ENCODE measurements at regions not wholly inside any gene's neighbourhood (a gene's known extent, or its start where the extent isn't known, plus 50 kb on each side); places are given as distances from the start of the nearest gene placed in this dataset.

- TF ChIP-seq BCL11B (tag by site-specific recombination; IDR thresholded peaks at IDR 0.05; ENCODE audit: low read depth) (no peak), ZXDB (tag by site-specific recombination; IDR thresholded peaks at IDR 0.05) (no peak), ZNF280D (tag by site-specific recombination; IDR thresholded peaks at IDR 0.05) (no peak), ZNF791 (tag by site-specific recombination; IDR thresholded peaks at IDR 0.05) (no peak), SCRT2 (tag by site-specific recombination; IDR thresholded peaks at IDR 0.05) (no peak), ZBTB7A (tag by site-specific recombination; IDR thresholded peaks at IDR 0.05; ENCODE audit: low read depth) (no peak), ZNF138 (tag by site-specific recombination; IDR thresholded peaks at IDR 0.05; ENCODE audit: borderline replicate concordance) (no peak), ZNF645 (tag by site-specific recombination; IDR thresholded peaks at IDR 0.05) (no peak), ZNF121 (tag by site-specific recombination; IDR thresholded peaks at IDR 0.05) (no peak), ZNF529 (tag by site-specific recombination; IDR thresholded peaks at IDR 0.05; ENCODE audit: insufficient replicate concordance) (no peak), ZNF701 (tag by site-specific recombination; IDR thresholded peaks at IDR 0.05) (no peak), ZNF785 (tag by site-specific recombination; IDR thresholded peaks at IDR 0.05) (no peak), ZNF792 (tag by site-specific recombination; IDR thresholded peaks at IDR 0.05) (no peak), ZNF623 (tag by site-specific recombination; IDR thresholded peaks at IDR 0.05) (no peak), ZBTB6 (tag by site-specific recombination; IDR thresholded peaks at IDR 0.05) (no peak), ZSCAN18 (tag by site-specific recombination; IDR thresholded peaks at IDR 0.05) (no peak), ZNF18 (tag by site-specific recombination; IDR thresholded peaks at IDR 0.05) (no peak), ZNF544 (tag by site-specific recombination; IDR thresholded peaks at IDR 0.05) (no peak), ZNF629 (tag by site-specific recombination; IDR thresholded peaks at IDR 0.05) (no peak)
- CTCF ChIA-PET, result no interaction called here
- H3K4me3 ChIP-seq (ENCODE audit: low read depth, low read length), result no peak overlapping the region
- POLR2A ChIA-PET, result no interaction called here
- no peaks in the 10 kb centered on the region for H3K4me1 ChIP-seq (ENCODE audit: control insufficient read depth, insufficient read depth, low read length)
- H3K27ac ChIP-seq (ENCODE audit: extremely low read depth, low read depth, low read length), result no peak overlapping the region
- no peaks in the 10 kb centered on the region for H3K9me3 ChIP-seq (ENCODE audit: control insufficient read depth, insufficient read depth, low read depth, low read length)
- no peaks in the 10 kb centered on the region for H3K36me3 ChIP-seq (ENCODE audit: control insufficient read depth in 2 of 2, insufficient read depth in 1 of 2, low read length in 2 of 2)
Measured at GRCh38 chr13:47019977-47020376, 123.1 kb upstream of the HTR2A start.
